OCI-LY7 (cell line): ENCODE measurements at regions not wholly inside any gene's neighbourhood (a gene's known extent, or its start where the extent isn't known, plus 50 kb on each side); places are given as distances from the start of the nearest gene placed in this dataset.

Experiments
- EZH2phosphoT487 ChIP-seq: fragments of 200-600 bp; sonication (generic); IDR thresholded peaks from 2 replicates; pipeline ENCODE4 v1.6.1; 2018; ENCODE audit warnings: low read depth, borderline replicate concordance, mild to moderate bottlenecking, mixed run types, antibody characterized with exemption, low read length, moderate library complexity, mixed read lengths
- TF ChIP-seq, protein P1 (sequence below): fragments of 200-600 bp; sonication (generic); conservative IDR thresholded peaks from 2 replicates; pipeline ENCODE4 v1.5.1; 2014; ENCODE audit warnings: mild to moderate bottlenecking, antibody characterized with exemption, low read length, moderate library complexity, mixed read lengths

DNA sequence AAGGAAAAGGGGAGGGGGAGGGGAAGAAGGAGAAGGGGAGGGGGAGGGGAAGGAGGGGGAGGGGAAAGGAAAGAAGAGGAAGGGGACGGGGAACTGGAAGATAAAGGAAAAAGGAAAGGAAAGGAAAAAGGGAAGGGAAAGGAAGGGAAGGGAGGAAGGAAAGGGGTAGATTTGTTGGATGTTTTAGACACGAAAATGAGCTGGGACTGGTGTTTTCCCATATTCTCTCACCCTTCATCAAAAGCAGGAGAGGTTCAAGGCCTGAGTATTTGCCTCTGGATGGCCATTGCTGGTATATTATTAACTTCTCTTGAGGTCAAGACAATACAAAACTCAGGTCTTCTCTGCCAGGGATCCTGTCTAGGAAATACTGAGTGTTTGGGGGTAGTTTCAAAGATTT lies 652.7 kb downstream of the ANKRD7 start:
- TF ChIP-seq, protein P1, sequence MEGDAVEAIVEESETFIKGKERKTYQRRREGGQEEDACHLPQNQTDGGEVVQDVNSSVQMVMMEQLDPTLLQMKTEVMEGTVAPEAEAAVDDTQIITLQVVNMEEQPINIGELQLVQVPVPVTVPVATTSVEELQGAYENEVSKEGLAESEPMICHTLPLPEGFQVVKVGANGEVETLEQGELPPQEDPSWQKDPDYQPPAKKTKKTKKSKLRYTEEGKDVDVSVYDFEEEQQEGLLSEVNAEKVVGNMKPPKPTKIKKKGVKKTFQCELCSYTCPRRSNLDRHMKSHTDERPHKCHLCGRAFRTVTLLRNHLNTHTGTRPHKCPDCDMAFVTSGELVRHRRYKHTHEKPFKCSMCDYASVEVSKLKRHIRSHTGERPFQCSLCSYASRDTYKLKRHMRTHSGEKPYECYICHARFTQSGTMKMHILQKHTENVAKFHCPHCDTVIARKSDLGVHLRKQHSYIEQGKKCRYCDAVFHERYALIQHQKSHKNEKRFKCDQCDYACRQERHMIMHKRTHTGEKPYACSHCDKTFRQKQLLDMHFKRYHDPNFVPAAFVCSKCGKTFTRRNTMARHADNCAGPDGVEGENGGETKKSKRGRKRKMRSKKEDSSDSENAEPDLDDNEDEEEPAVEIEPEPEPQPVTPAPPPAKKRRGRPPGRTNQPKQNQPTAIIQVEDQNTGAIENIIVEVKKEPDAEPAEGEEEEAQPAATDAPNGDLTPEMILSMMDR: no peak
- no peak for TF ChIP-seq EZH2phosphoT487
